Tibial nerve (tissue), 4 donors: ENCODE measurements at regions not wholly inside any gene's neighbourhood (a gene's known extent, or its start where the extent isn't known, plus 50 kb on each side); places are given as distances from the start of the nearest gene placed in this dataset.

ENCODE experiments used
- DNase-seq, 2 donors: peaks; one replicate each; pipeline ENCODE4 v3.0.0-alpha.2; 2019; ENCODE audit warnings: low spot score in 2 of 2
- H3K27ac ChIP-seq, 4 donors: fragments of 200-600 bp; sonication (generic) in 3 of 4; one replicate each; pipeline ENCODE4 v1.5.1; 2017 to 2019; ENCODE audit warnings: mild to moderate bottlenecking in 1 of 4
- H3K27me3 ChIP-seq, 2 donors: fragments of 200-600 bp; sonication (generic) in 1 of 2; one replicate each; pipeline versions ENCODE4 v1.5.1 to v1.6.0; 2017 to 2019
- H3K36me3 ChIP-seq, 3 donors: fragments of 200-600 bp; sonication (generic); one replicate each; pipeline ENCODE4 v1.5.1; 2018 to 2019
- H3K4me1 ChIP-seq, 4 donors: fragments of 200-600 bp; sonication (generic) in 3 of 4; one replicate each; pipeline ENCODE4 v1.5.1; 2017 to 2019
- H3K4me3 ChIP-seq, 4 donors: fragments of 200-600 bp; sonication (generic) in 3 of 4; one replicate each; pipeline ENCODE4 v1.5.1; 2017 to 2019; ENCODE audit warnings: mild to moderate bottlenecking in 1 of 4, moderate library complexity in 1 of 4
- H3K9me3 ChIP-seq, 4 donors: fragments of 200-600 bp; sonication (generic) in 3 of 4; one replicate each; pipeline ENCODE4 v1.5.1; 2017 to 2019
- CTCF ChIP-seq, 5 experiments: fragments of 200-600 bp in 3 of 5; fragments of 450-650 bp in 2 of 5; sonication (generic) in 3 of 5; IDR thresholded peaks; one replicate each; pipeline ENCODE4 v1.5.1; 2016 to 2019; ENCODE audit warnings: antibody characterized with exemption in 5 of 5, mild to moderate bottlenecking in 3 of 5, moderate library complexity in 2 of 5
- EP300 ChIP-seq, 2 donors: sonication (generic); formaldehyde crosslinking; IDR thresholded peaks; one replicate each; pipeline ENCODE4 v1.6.1; 2017; ENCODE audit warnings: antibody characterized with exemption in 2 of 2, mild to moderate bottlenecking in 1 of 2
- POLR2A ChIP-seq, 2 donors: fragments of 450-650 bp; IDR thresholded peaks; one replicate each; pipeline ENCODE4 v1.6.1; 2017; ENCODE audit warnings: antibody characterized with exemption in 2 of 2, mild to moderate bottlenecking in 2 of 2, moderate library complexity in 2 of 2
- whole genome bisulfite sequencing, 2 donors: methylation state at CpG; one replicate each; pipeline ENCODE4 v1.1.5; 2018; 5-methylcytosine and 5-hydroxymethylcytosine counted together

DNA sequence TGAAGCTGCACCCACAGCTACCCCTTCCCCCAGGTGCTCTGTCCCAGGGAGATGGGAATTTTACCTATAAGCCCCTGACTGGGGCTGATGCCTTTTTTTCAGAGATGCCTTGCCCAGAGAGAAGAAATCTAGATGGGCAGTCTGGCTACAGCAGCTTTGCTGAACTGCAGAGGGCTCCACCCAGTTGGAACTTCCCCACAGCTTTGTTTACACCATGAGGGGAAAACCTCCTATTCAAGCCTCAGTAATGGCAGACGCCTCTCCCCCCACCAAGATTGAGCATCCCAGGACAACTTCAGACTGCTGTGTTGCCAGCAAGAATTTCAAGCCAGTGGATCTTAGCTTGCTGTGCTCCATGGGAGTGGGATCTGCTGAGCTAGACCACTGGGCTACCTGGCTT is 122.6 kb upstream of the MOCS1 start:
- no peak overlapping the region for H3K27ac ChIP-seq
- H3K27me3 ChIP-seq, result no peaks in the 10 kb centered on the region
- no peaks in the 10 kb centered on the region for H3K4me1 ChIP-seq
- no peak for DNase-seq
- no peaks in the 10 kb centered on the region for H3K36me3 ChIP-seq
- TF ChIP-seq POLR2A (IDR thresholded peaks at IDR 0.05) (no peak), CTCF (IDR thresholded peaks at IDR 0.05) (no peak), EP300 (IDR thresholded peaks at IDR 0.05) (no peak)
- no peak overlapping the region for H3K4me3 ChIP-seq
- WGBS, 2 donors, result 80% methylated on average over 1 of the region's 1 CpG; no CpG with 5 or more reads in 1 of the 2 donors
- no peaks in the 10 kb centered on the region for H3K9me3 ChIP-seq

DNA sequence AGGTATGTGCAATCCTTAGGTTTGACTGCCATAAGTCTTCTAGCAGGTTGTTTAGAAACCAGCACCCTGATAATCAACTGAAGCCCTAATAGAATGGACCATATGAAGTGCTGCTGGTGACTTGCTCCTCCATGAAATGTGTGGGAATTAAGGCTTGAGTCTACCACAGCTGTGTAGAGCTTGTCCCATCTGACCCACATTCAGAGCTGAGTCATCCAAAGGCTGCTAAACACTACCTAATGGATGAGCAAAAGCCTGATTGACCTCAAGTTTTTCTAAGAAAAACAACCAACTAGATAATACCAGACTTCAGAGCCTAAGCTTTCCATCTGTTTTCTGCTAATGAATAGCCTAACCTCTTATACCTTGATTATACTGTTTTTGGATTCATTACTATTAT is 120.3 kb upstream of the MOCS1 start:
- no peak for DNase-seq
- Histone ChIP-seq H3K27ac (no peak overlapping the region), H3K27me3 (no peaks in the 10 kb centered on the region), H3K4me1 (no peaks in the 10 kb centered on the region), H3K36me3 (no peaks in the 10 kb centered on the region), H3K9me3 (no peaks in the 10 kb centered on the region), H3K4me3 (no peak overlapping the region)
- TF ChIP-seq CTCF (IDR thresholded peaks at IDR 0.05) (no peak), EP300 (IDR thresholded peaks at IDR 0.05) (no peak), POLR2A (IDR thresholded peaks at IDR 0.05) (no peak)

DNA sequence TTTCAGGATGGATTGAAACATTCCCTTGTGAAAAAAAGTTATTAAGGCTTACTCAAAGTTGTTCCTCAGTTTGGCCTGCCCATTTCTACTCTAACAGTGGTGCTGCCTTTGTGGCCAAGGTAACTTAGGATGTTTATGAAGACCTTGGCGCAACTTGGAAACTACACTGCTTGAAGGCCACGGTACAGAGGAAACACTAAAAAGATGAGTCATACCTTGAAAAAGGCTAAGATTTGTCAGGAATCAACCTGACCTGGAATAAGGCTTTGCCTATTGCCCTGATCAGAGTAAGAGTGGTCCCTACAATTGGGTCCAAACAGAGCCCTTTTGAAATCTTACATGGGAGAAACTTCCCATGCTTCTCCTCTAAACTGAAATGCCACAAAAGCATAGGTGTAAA is 119.9 kb upstream of the MOCS1 start:
- no peaks in the 10 kb centered on the region for H3K4me1 ChIP-seq
- H3K27ac ChIP-seq, result no peak overlapping the region
- H3K36me3 ChIP-seq, result no peaks in the 10 kb centered on the region
- TF ChIP-seq POLR2A (IDR thresholded peaks at IDR 0.05) (no peak), EP300 (IDR thresholded peaks at IDR 0.05) (no peak), CTCF (IDR thresholded peaks at IDR 0.05) (no peak)
- H3K4me3 ChIP-seq, result no peak overlapping the region
- 67 to 80% methylated on average over 2 of the region's 2 CpGs for WGBS, 2 donors
- H3K9me3 ChIP-seq, result no peaks in the 10 kb centered on the region
- H3K27me3 ChIP-seq, result no peaks in the 10 kb centered on the region
- no peak for DNase-seq

DNA sequence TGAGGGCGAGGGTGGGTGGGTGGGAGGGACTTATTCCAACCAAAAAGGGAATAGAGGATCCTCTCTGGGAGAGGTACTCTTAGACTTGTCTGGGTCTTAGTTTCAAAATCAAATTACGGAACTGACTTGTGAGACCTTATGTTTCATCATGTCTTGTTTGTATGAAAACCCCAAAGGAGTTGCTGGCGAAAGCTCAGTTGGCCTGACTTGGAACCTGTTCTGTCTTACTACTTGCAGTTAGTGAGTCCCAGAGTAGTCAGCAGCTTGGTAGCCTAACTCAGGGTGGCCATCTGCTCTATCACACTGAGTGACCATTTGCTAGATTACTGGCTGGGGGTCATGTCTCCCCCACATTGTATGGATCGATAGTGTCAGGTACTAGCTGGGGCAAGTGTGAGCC is 114.9 kb upstream of the MOCS1 start:
- no peak for DNase-seq
- Histone ChIP-seq H3K27me3 (no peaks in the 10 kb centered on the region), H3K4me3 (no peak overlapping the region), H3K27ac (no peak overlapping the region), H3K36me3 (no peaks in the 10 kb centered on the region), H3K4me1 (no peaks in the 10 kb centered on the region), H3K9me3 (no peaks in the 10 kb centered on the region)
- WGBS, 2 donors, result 84 to 87% methylated on average over 4 of the region's 4 CpGs
- no peak for TF ChIP-seq CTCF (IDR thresholded peaks at IDR 0.05)
- no peak for TF ChIP-seq POLR2A (IDR thresholded peaks at IDR 0.05)
- no peak for TF ChIP-seq EP300 (IDR thresholded peaks at IDR 0.05)

DNA sequence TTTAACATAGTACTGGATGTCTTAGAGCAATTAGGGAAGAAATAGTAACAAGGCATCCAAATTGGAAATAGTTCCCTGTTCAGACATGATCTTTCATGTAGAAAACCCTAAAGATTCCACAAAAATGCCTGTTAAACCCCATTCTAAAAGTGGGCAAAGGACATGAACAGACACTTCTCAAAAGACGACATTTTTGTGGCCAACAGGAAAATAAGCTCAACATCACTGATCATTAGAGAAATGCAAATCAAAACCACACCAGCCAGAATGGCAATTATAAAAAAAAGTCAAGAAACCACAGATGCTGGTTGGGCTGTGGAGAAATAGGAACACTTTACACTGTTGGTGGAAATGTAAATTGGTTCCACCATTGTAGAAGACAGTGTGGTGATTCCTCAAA is 109.9 kb upstream of the MOCS1 start:
- Histone ChIP-seq H3K4me3 (no peak overlapping the region), H3K27ac (no peak overlapping the region), H3K36me3 (no peaks in the 10 kb centered on the region), H3K27me3 (no peaks in the 10 kb centered on the region), H3K4me1 (no peaks in the 10 kb centered on the region), H3K9me3 (peaks cover 0 to 13% (median 0%) of the 10 kb centered on the region in 4 donors)
- 65 to 78% methylated on average over 1 of the region's 1 CpG for WGBS, 2 donors
- DNase-seq, result no peak
- no peak for TF ChIP-seq CTCF (IDR thresholded peaks at IDR 0.05)
- no peak for TF ChIP-seq POLR2A (IDR thresholded peaks at IDR 0.05)
